GM23248 (cell line): ENCODE measurements at regions not wholly inside any gene's neighbourhood (a gene's known extent, or its start where the extent isn't known, plus 50 kb on each side); places are given as distances from the start of the nearest gene placed in this dataset.

Source experiments
- DNase-seq: peaks from one replicate; pipeline ENCODE4 v3.0.0-alpha.2; 2015
- H2AFZ ChIP-seq: fragments of 200-600 bp; sonication (generic); 2 replicates; pipeline ENCODE4 v1.6.1; 2016; ENCODE audit warnings: antibody characterized with exemption
- H3F3A ChIP-seq: fragments of 200-600 bp; sonication (generic); 2 replicates; pipeline ENCODE4 v1.6.1; 2016; ENCODE audit warnings: mild to moderate bottlenecking, antibody characterized with exemption, mixed run types; ENCODE audit not compliant: insufficient read depth
- H3K27ac ChIP-seq: fragments of 200-600 bp; sonication (generic); 2 replicates; pipeline ENCODE4 v1.5.1; 2016; ENCODE audit warnings: mild to moderate bottlenecking
- H3K27me3 ChIP-seq: fragments of 200-600 bp; sonication (generic); replicated peaks from 2 replicates; pipeline ENCODE4 v1.6.1; 2016; ENCODE audit warnings: mild to moderate bottlenecking; ENCODE audit not compliant: insufficient read depth
- H3K36me3 ChIP-seq: fragments of 200-600 bp; sonication (generic); 2 replicates; pipeline ENCODE4 v1.6.1; 2016; ENCODE audit warnings: low read depth, mild to moderate bottlenecking
- H3K4me1 ChIP-seq: fragments of 200-600 bp; sonication (generic); 2 replicates; pipeline ENCODE4 v1.6.1; 2016; ENCODE audit warnings: mild to moderate bottlenecking; ENCODE audit not compliant: insufficient read depth
- H3K4me2 ChIP-seq: fragments of 200-600 bp; sonication (generic); one replicate; pipeline ENCODE4 v1.6.1; 2016; ENCODE audit warnings: mild to moderate bottlenecking; ENCODE audit not compliant: unreplicated experiment
- H3K4me3 ChIP-seq: fragments of 200-600 bp; sonication (generic); 2 replicates; pipeline ENCODE4 v1.5.1; 2016; ENCODE audit warnings: mild to moderate bottlenecking
- H3K79me2 ChIP-seq: fragments of 200-600 bp; sonication (generic); 2 replicates; pipeline ENCODE4 v1.6.1; 2016; ENCODE audit warnings: mild to moderate bottlenecking; ENCODE audit not compliant: insufficient read depth
- H3K9ac ChIP-seq: fragments of 200-600 bp; sonication (generic); 2 replicates; pipeline ENCODE4 v1.6.1; 2016; ENCODE audit warnings: mild to moderate bottlenecking
- H3K9me2 ChIP-seq: fragments of 200-600 bp; sonication (generic); 2 replicates; pipeline ENCODE4 v1.6.1; 2016; ENCODE audit warnings: mixed run types, mild to moderate bottlenecking, moderate library complexity; ENCODE audit not compliant: insufficient read depth
- H3K9me3 ChIP-seq: fragments of 200-600 bp; sonication (generic); one replicate; pipeline ENCODE4 v1.6.1; 2017; ENCODE audit warnings: low read depth
- H4K20me1 ChIP-seq: fragments of 200-600 bp; sonication (generic); 2 replicates; pipeline ENCODE4 v1.6.0; 2016; ENCODE audit not compliant: insufficient read depth
- EZH2 ChIP-seq: fragments of 200-600 bp; sonication (generic); IDR thresholded peaks from 2 replicates; pipeline ENCODE4 v1.6.1; 2018; ENCODE audit warnings: antibody characterized with exemption, mild to moderate bottlenecking; ENCODE audit not compliant: insufficient read depth, poor library complexity, severe bottlenecking
- EZH2phosphoT487 ChIP-seq: fragments of 200-600 bp; sonication (generic); IDR thresholded peaks from 2 replicates; pipeline ENCODE4 v1.6.1; 2018; ENCODE audit warnings: antibody characterized with exemption, moderate library complexity, mild to moderate bottlenecking, low read depth; ENCODE audit not compliant: insufficient read depth
- WGBS, 2 experiments: methylation state at CpG; one replicate each; pipeline ENCODE4 v1.1.6; 2015 to 2017; ENCODE audit warnings: low lambda C conversion rate in 2 of 2, low coverage in 1 of 2; ENCODE audit errors: missing lambda C conversion rate in 2 of 2; 5-methylcytosine and 5-hydroxymethylcytosine counted together
- in situ Hi-C: fragments of 300-500 bp; cut with MboI; formaldehyde crosslinking; loops from 2 replicates; pipeline ENCODE4 v1.15.0; 2020

- Histone ChIP-seq H3K9me3 (no peaks in the 10 kb centered on the region), H3K79me2 (no peaks in the 10 kb centered on the region), H3K4me1 (no peaks in the 10 kb centered on the region), H3K4me2 (no peak overlapping the region), H3K27ac (no peak overlapping the region), H2AFZ (no peak overlapping the region), H3K9ac (no peak overlapping the region), H3K27me3 (no peaks in the 10 kb centered on the region), H3F3A (no peaks in the 10 kb centered on the region), H3K36me3 (no peaks in the 10 kb centered on the region), H3K4me3 (no peak overlapping the region), H3K9me2 (no peaks in the 10 kb centered on the region), H4K20me1 (no peaks in the 10 kb centered on the region)
- no peak for TF ChIP-seq EZH2
- no peak for TF ChIP-seq EZH2phosphoT487
- in situ Hi-C loops: no loop called here
- 32 to 36% methylated on average over 4 of the region's 4 CpGs for WGBS, 2 experiments
- no peak for DNase-seq
Observed at GRCh38 chr13:53266757-53267156, 238.1 kb downstream of the OLFM4 start.

DNA sequence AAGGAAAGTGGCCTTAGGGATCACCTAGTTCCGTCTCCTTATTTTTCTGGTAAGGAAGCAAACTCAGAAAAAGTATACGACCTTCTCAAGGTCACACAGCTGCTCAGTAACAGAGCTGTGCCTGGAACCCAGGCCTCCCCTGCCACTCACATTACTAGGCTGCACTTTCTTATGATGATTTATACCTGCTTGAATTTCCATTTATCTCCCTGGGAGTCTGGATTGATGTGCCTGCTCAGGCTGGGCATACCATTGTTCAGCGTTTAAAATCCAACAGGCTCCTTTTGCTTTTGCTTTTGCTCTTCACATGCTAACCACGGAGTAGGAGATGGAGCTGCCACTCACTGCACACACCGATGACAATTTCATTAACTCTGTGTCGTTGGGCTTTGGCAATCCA, 241.0 kb downstream of the OLFM4 start:
- no peaks in the 10 kb centered on the region for H3K27me3 ChIP-seq
- H3K4me2 ChIP-seq: no peak overlapping the region
- H3K9me2 ChIP-seq: no peaks in the 10 kb centered on the region
- H3K4me1 ChIP-seq: no peaks in the 10 kb centered on the region
- no peaks in the 10 kb centered on the region for H3K36me3 ChIP-seq
- H3K9me3 ChIP-seq: no peaks in the 10 kb centered on the region
- no peak overlapping the region for H3K4me3 ChIP-seq
- no peak for DNase-seq
- H4K20me1 ChIP-seq: no peaks in the 10 kb centered on the region
- H3K79me2 ChIP-seq: no peaks in the 10 kb centered on the region
- no peak overlapping the region for H3K9ac ChIP-seq
- TF ChIP-seq EZH2: no peak
- no peak for TF ChIP-seq EZH2phosphoT487
- in situ Hi-C loops: no loop called here
- H3K27ac ChIP-seq: no peak overlapping the region
- no peaks in the 10 kb centered on the region for H3F3A ChIP-seq
- 23 to 30% methylated on average over 6 of the region's 6 CpGs for WGBS, 2 experiments
- no peak overlapping the region for H2AFZ ChIP-seq

DNA sequence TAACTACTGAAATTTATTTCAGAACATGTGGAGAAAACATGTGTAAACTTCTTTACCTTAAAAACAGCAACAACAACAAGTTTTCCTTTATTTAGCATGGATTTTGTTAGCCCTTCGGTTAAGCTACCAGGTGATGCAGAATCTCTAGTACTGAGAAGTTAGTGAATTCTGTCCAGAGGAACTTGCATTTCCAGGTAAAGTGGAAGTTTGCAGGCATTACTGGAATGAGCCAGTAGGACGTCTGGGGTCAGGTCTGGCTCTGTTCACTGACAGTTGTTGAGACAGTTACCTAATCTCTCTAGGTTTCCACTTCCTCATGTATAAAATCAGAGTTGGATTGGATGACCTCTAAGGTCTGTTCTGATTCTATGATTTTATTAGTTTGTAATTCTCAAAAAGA, 244.3 kb downstream of the OLFM4 start:
- DNase-seq: no peak
- no peaks in the 10 kb centered on the region for H3F3A ChIP-seq
- H3K9ac ChIP-seq: no peak overlapping the region
- H3K9me2 ChIP-seq: no peaks in the 10 kb centered on the region
- H3K9me3 ChIP-seq: no peaks in the 10 kb centered on the region
- H3K79me2 ChIP-seq: no peaks in the 10 kb centered on the region
- H3K36me3 ChIP-seq: no peaks in the 10 kb centered on the region
- in situ Hi-C loops: no loop called here
- no peak for TF ChIP-seq EZH2
- TF ChIP-seq EZH2phosphoT487: no peak
- H3K4me2 ChIP-seq: no peak overlapping the region
- no peak overlapping the region for H3K4me3 ChIP-seq
- H3K4me1 ChIP-seq: no peaks in the 10 kb centered on the region
- no peak overlapping the region for H3K27ac ChIP-seq
- no peaks in the 10 kb centered on the region for H3K27me3 ChIP-seq
- no peaks in the 10 kb centered on the region for H4K20me1 ChIP-seq
- WGBS, 2 experiments: 11 to 13% methylated on average over 2 of the region's 2 CpGs
- no peak overlapping the region for H2AFZ ChIP-seq

DNA sequence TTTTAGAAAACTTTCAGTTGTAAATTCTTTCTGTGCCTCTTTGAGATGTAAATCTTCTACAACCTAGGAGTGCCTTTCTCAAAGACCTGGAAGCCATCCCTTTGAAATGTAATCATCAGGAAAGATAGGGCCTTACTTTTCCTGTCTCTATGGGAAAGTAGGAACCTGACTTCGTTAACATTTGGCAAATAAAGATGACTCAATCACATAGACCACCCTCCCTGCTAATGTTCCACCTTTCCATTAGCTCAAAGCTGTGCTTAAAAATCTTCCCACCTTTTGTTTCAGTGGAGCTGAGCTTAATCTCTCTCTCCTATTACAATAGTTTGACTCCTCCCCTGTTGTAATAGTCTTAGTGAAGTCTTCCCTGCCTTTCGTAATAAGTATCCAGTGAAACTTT, 247.7 kb downstream of the OLFM4 start:
- no peaks in the 10 kb centered on the region for H3F3A ChIP-seq
- no peak for DNase-seq
- no peaks in the 10 kb centered on the region for H3K4me1 ChIP-seq
- no peaks in the 10 kb centered on the region for H3K36me3 ChIP-seq
- in situ Hi-C loops: no loop called here
- H2AFZ ChIP-seq: no peak overlapping the region
- no peaks in the 10 kb centered on the region for H3K27me3 ChIP-seq
- H3K9ac ChIP-seq: no peak overlapping the region
- no peak for TF ChIP-seq EZH2phosphoT487
- no peak for TF ChIP-seq EZH2
- no peak overlapping the region for H3K4me3 ChIP-seq
- H4K20me1 ChIP-seq: no peaks in the 10 kb centered on the region
- no peaks in the 10 kb centered on the region for H3K79me2 ChIP-seq
- H3K27ac ChIP-seq: no peak overlapping the region
- no peaks in the 10 kb centered on the region for H3K9me2 ChIP-seq
- H3K9me3 ChIP-seq: no peaks in the 10 kb centered on the region
- no peak overlapping the region for H3K4me2 ChIP-seq
- WGBS, 2 experiments: 9% methylated on average over 2 of the region's 2 CpGs

GRCh38 chr13:53281677-53282076, 253.1 kb downstream of the OLFM4 start:
- in situ Hi-C loops: no loop called here
- H3K27me3 ChIP-seq: no peaks in the 10 kb centered on the region
- no peaks in the 10 kb centered on the region for H3K36me3 ChIP-seq
- TF ChIP-seq EZH2: no peak
- no peak for TF ChIP-seq EZH2phosphoT487
- H2AFZ ChIP-seq: no peak overlapping the region
- no peak overlapping the region for H3K4me2 ChIP-seq
- no peak overlapping the region for H3K4me3 ChIP-seq
- no peaks in the 10 kb centered on the region for H3K9me2 ChIP-seq
- H3K4me1 ChIP-seq: no peaks in the 10 kb centered on the region
- no peaks in the 10 kb centered on the region for H3K9me3 ChIP-seq
- H3K9ac ChIP-seq: no peak overlapping the region
- no peaks in the 10 kb centered on the region for H4K20me1 ChIP-seq
- no peak for DNase-seq
- no peaks in the 10 kb centered on the region for H3F3A ChIP-seq
- no peak overlapping the region for H3K27ac ChIP-seq
- H3K79me2 ChIP-seq: no peaks in the 10 kb centered on the region
